Suppressor macrophage treated with lipopolysaccharide for 4 hours (primary cell): ENCODE measurements at regions not wholly inside any gene's neighbourhood (a gene's known extent, or its start where the extent isn't known, plus 50 kb on each side); places are given as distances from the start of the nearest gene placed in this dataset.

Source experiments
- DNase-seq: peaks from one replicate; pipeline ENCODE4 v3.0.0-alpha.2; 2020

- no peak for DNase-seq
These were observed 112.9 kb upstream of the STK17B start for GRCh38 chr2:196284144-196284844.

- DNase-seq = no peak
These were observed 113.6 kb upstream of the STK17B start for GRCh38 chr2:196284866-196285557.

- no peak for DNase-seq
These were observed 115.4 kb upstream of the STK17B start for GRCh38 chr2:196286821-196287220.

GRCh38 chr2:196287523-196287922, 116.1 kb upstream of the STK17B start:
- DNase-seq = no peak

- DNase-seq = no peak
These were observed 116.7 kb upstream of the STK17B start for GRCh38 chr2:196288006-196288538.

- DNase-seq = no peak
These were observed 117.6 kb upstream of the STK17B start for GRCh38 chr2:196289000-196289399.

- no peak for DNase-seq
These were observed 118.8 kb upstream of the STK17B start for GRCh38 chr2:196290136-196290535.

GRCh38 chr2:196290569-196290968, 119.2 kb upstream of the STK17B start:
- DNase-seq = no peak

- peak; percentile 25 for DNase-seq
These were observed 120.0 kb upstream of the STK17B start for GRCh38 chr2:196291426-196291825.

GRCh38 chr2:196291873-196292800, 120.8 kb upstream of the STK17B start:
- peak; percentile 33 for DNase-seq

- DNase-seq = peak; percentile 61
These were observed 122.6 kb upstream of the STK17B start for GRCh38 chr2:196293751-196294515.

GRCh38 chr2:196294516-196294909, 123.1 kb upstream of the STK17B start:
- no peak for DNase-seq

- DNase-seq = peak; percentile 20
These were observed 123.6 kb upstream of the STK17B start for GRCh38 chr2:196295005-196295404.

- peak; percentile 55 for DNase-seq
These were observed 126.8 kb upstream of the STK17B start for GRCh38 chr2:196298106-196298723.

- no peak for DNase-seq
These were observed 136.5 kb upstream of the STK17B start for GRCh38 chr2:196307775-196308305.

GRCh38 chr2:196309691-196310090, 138.3 kb upstream of the STK17B start:
- no peak for DNase-seq

GRCh38 chr2:196314157-196314556, 142.8 kb upstream of the STK17B start:
- no peak for DNase-seq

GRCh38 chr2:196314780-196315179, 143.4 kb upstream of the STK17B start:
- DNase-seq = no peak

GRCh38 chr2:196315388-196316049, 144.1 kb upstream of the STK17B start:
- DNase-seq = no peak

- no peak for DNase-seq
These were observed 144.7 kb upstream of the STK17B start for GRCh38 chr2:196316050-196316430.
